DOHH2 (cell line): ENCODE measurements at regions not wholly inside any gene's neighbourhood (a gene's known extent, or its start where the extent isn't known, plus 50 kb on each side); places are given as distances from the start of the nearest gene placed in this dataset.

Experiments used
- H3F3A ChIP-seq: fragments of 200-600 bp; sonication (generic), shearing (Covaris generic); 2 replicates; pipeline ENCODE4 v1.6.0; 2016; ENCODE audit warnings: antibody characterized with exemption, mild to moderate bottlenecking; ENCODE audit not compliant: control insufficient read depth, insufficient read depth
- H3K27ac ChIP-seq: fragments of 200-600 bp; sonication (generic); 2 replicates; pipeline ENCODE4 v1.5.1; 2014; ENCODE audit warnings: low read depth, mild to moderate bottlenecking, low read length, moderate library complexity
- H3K27me3 ChIP-seq: fragments of 200-600 bp; sonication (generic); 2 replicates; pipeline ENCODE4 v1.6.1; 2014; ENCODE audit warnings: mild to moderate bottlenecking, low read length, mixed read lengths; ENCODE audit not compliant: control insufficient read depth
- H3K36me3 ChIP-seq: fragments of 200-600 bp; sonication (generic); 2 replicates; pipeline ENCODE4 v1.6.1; 2014; ENCODE audit warnings: mild to moderate bottlenecking, low read length, moderate library complexity, mixed read lengths; ENCODE audit not compliant: control insufficient read depth
- H3K4me1 ChIP-seq: fragments of 200-600 bp; sonication (generic); 2 replicates; pipeline ENCODE4 v1.6.1; 2014; ENCODE audit warnings: mild to moderate bottlenecking, low read length, mixed read lengths; ENCODE audit not compliant: control insufficient read depth
- H3K4me2 ChIP-seq: fragments of 200-600 bp; sonication (generic); 2 replicates; pipeline ENCODE4 v1.6.0; 2014; ENCODE audit warnings: mild to moderate bottlenecking, low read length, moderate library complexity
- H3K4me3 ChIP-seq: fragments of 200-600 bp; sonication (generic); 2 replicates; pipeline ENCODE4 v1.5.1; 2014; ENCODE audit warnings: mild to moderate bottlenecking, low read length, mixed read lengths
- H3K79me2 ChIP-seq: fragments of 200-600 bp; sonication (generic); 2 replicates; pipeline ENCODE4 v1.6.1; 2014; ENCODE audit warnings: mild to moderate bottlenecking, low read length, mixed read lengths; ENCODE audit not compliant: control insufficient read depth
- H3K9me2 ChIP-seq: fragments of 200-600 bp; sonication (generic); replicated peaks from 2 replicates; pipeline ENCODE4 v1.6.1; 2014; ENCODE audit warnings: mild to moderate bottlenecking, low read length, mixed read lengths; ENCODE audit not compliant: control insufficient read depth
- H3K9me3 ChIP-seq: fragments of 200-600 bp; sonication (generic); 2 replicates; pipeline ENCODE4 v1.6.1; 2014; ENCODE audit warnings: antibody characterized with exemption, low read length, mixed read lengths; ENCODE audit not compliant: control insufficient read depth, insufficient read depth
- H4K20me1 ChIP-seq: fragments of 200-600 bp; sonication (generic); 2 replicates; pipeline ENCODE4 v1.6.0; 2014; ENCODE audit warnings: low read depth, mild to moderate bottlenecking, antibody characterized with exemption, low read length, moderate library complexity; ENCODE audit not compliant: control insufficient read depth, insufficient read depth
- CTCF ChIP-seq: fragments of 200-600 bp; sonication (generic); IDR thresholded peaks from one replicate; pipeline ENCODE4 v1.5.1; 2014; ENCODE audit warnings: antibody characterized with exemption, mild to moderate bottlenecking, low read depth, low read length; ENCODE audit not compliant: poor library complexity, severe bottlenecking
- EZH2phosphoT487 ChIP-seq: fragments of 200-600 bp; sonication (generic); IDR thresholded peaks from 2 replicates; pipeline ENCODE4 v1.6.1; 2017; ENCODE audit warnings: borderline replicate concordance, mild to moderate bottlenecking, antibody characterized with exemption, low read length, moderate library complexity, mixed read lengths

GRCh38 chr6:27651371-27651732 lies 178.4 kb upstream of the ZNF184 start:
- H3K4me3 ChIP-seq: no peak overlapping the region

GRCh38 chr6:27650620-27651370 lies 177.9 kb upstream of the ZNF184 start:
- Histone ChIP-seq H3F3A (no peaks in the 10 kb centered on the region), H3K9me3 (no peaks in the 10 kb centered on the region), H3K4me2 (peak overlapping the region; percentile 5; the same call in 1 of the 2 replicates), H3K27me3 (no peaks in the 10 kb centered on the region), H3K4me1 (no peaks in the 10 kb centered on the region), H3K79me2 (no peaks in the 10 kb centered on the region), H3K9me2 (no peaks in the 10 kb centered on the region), H3K4me3 (no peak overlapping the region), H4K20me1 (no peaks in the 10 kb centered on the region), H3K36me3 (no peaks in the 10 kb centered on the region), H3K27ac (no peak overlapping the region)
- TF ChIP-seq EZH2phosphoT487 (no peak), CTCF (no peak)

More at GRCh38 chr6:27651371-27651732, 178.4 kb upstream of the ZNF184 start:
- no peaks in the 10 kb centered on the region for H3K27me3 ChIP-seq
- TF ChIP-seq EZH2phosphoT487 (no peak), CTCF (no peak)
- no peaks in the 10 kb centered on the region for H3F3A ChIP-seq
- no peaks in the 10 kb centered on the region for H3K79me2 ChIP-seq
- H3K4me1 ChIP-seq: no peaks in the 10 kb centered on the region
- H3K27ac ChIP-seq: no peak overlapping the region
- H3K9me2 ChIP-seq: no peaks in the 10 kb centered on the region
- H3K9me3 ChIP-seq: no peaks in the 10 kb centered on the region
- no peaks in the 10 kb centered on the region for H3K36me3 ChIP-seq
- H3K4me2 ChIP-seq: peak overlapping the region; percentile 5; the same call in 1 of the 2 replicates
- no peaks in the 10 kb centered on the region for H4K20me1 ChIP-seq

GRCh38 chr6:27644528-27644927 lies 171.6 kb upstream of the ZNF184 start:
- Histone ChIP-seq H3K79me2 (no peaks in the 10 kb centered on the region), H3K27ac (no peak overlapping the region), H3K4me1 (no peaks in the 10 kb centered on the region), H3K27me3 (no peaks in the 10 kb centered on the region), H3K36me3 (no peaks in the 10 kb centered on the region), H4K20me1 (no peaks in the 10 kb centered on the region), H3K9me3 (no peaks in the 10 kb centered on the region), H3K9me2 (no peaks in the 10 kb centered on the region), H3K4me2 (no peak overlapping the region), H3K4me3 (no peak overlapping the region), H3F3A (no peaks in the 10 kb centered on the region)
- TF ChIP-seq CTCF (no peak), EZH2phosphoT487 (no peak)
